ENCODE measurements at regions not wholly inside any gene's neighbourhood (a gene's known extent, or its start where the extent isn't known, plus 50 kb on each side); places are given as distances from the start of the nearest gene placed in this dataset.

DNA sequence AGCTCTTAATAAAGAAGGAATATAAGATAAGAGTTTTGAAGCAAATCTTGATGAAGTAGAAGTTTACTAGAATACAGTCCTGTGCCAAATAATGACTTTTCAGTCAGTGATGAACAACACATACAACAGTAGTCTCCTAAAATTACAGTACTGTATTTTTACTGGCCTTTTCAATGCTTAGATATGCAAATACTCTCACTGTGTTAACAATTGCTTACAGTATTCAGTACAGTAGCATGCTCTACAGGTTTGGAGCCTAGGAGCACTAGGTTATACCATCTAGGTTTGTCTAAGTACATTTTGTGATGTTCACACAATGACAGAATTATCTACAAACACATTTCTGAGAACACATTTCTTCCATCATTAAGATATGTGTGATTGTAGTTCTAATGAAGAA is 316.7 kb upstream of the KLHL1 start:
- TF ChIP-seq, protein P1, sequence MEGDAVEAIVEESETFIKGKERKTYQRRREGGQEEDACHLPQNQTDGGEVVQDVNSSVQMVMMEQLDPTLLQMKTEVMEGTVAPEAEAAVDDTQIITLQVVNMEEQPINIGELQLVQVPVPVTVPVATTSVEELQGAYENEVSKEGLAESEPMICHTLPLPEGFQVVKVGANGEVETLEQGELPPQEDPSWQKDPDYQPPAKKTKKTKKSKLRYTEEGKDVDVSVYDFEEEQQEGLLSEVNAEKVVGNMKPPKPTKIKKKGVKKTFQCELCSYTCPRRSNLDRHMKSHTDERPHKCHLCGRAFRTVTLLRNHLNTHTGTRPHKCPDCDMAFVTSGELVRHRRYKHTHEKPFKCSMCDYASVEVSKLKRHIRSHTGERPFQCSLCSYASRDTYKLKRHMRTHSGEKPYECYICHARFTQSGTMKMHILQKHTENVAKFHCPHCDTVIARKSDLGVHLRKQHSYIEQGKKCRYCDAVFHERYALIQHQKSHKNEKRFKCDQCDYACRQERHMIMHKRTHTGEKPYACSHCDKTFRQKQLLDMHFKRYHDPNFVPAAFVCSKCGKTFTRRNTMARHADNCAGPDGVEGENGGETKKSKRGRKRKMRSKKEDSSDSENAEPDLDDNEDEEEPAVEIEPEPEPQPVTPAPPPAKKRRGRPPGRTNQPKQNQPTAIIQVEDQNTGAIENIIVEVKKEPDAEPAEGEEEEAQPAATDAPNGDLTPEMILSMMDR (conservative IDR thresholded peaks at IDR 0.05), result no peak
- no peak for TF ChIP-seq EZH2 (IDR thresholded peaks at IDR 0.05; ENCODE audit: low read depth)

All from PC-9 (cell line).